HepG2 (cell line): ENCODE measurements at regions not wholly inside any gene's neighbourhood (a gene's known extent, or its start where the extent isn't known, plus 50 kb on each side); places are given as distances from the start of the nearest gene placed in this dataset.

Source experiments
- ATAC-seq: fragments of 200-7000 bp; cut with Tn5 transposase; 3 replicates; pipeline ENCODE4 v1.9.1; 2020; ENCODE audit warnings: mild to moderate bottlenecking, moderate library complexity
- BruUV-seq: library from RNA; stranded (reverse); fragments of 400-500 nt; replicated peaks from 2 replicates; lab custom pipeline; 2021; lab: Mats Ljungman, UMichigan
- CTCF ChIA-PET: fragments of 300-600 bp; formaldehyde crosslinking; extraction: SDS; loops from one replicate; lab custom pipeline; 2021; ENCODE audit warnings: low total read pairs, inconsistent platforms, low intra/inter-chr PET ratio; lab: Yijun Ruan, JAX
- POLR2A ChIA-PET: fragments of 350-600 bp; sonication (Branson Sonifier 250); formaldehyde crosslinking; loops from one replicate; lab custom pipeline; 2020; ENCODE audit warnings: antibody characterized with exemption, inconsistent platforms; lab: Yijun Ruan, JAX
- DNase-seq: peaks from one replicate; pipeline ENCODE4 v3.0.0-alpha.2; 2015; ENCODE audit warnings: low spot score
- FAIRE-seq: peaks from 3 replicates; lab custom pipeline; 2011; peaks lifted over from hg19 to GRCh38; lab: Jason Lieb, UNC
- H2AFZ ChIP-seq: one replicate; pipeline ENCODE4 v1.6.1; 2011; ENCODE audit warnings: low read length, inconsistent platforms
- H3K27ac ChIP-seq: fragments of 300-600 bp; 3 replicates; pipeline ENCODE4 v1.8.0; 2011; ENCODE audit warnings: mixed run types, mild to moderate bottlenecking, mixed read lengths, low read length, inconsistent platforms; ENCODE audit not compliant: insufficient read depth; ENCODE audit errors: extremely low read length
- H3K27me3 ChIP-seq, 2 experiments: fragments of 200-600 bp in 1 of 2; 2 replicates in 1 of 2; 3 replicates in 1 of 2; pipeline versions ENCODE4 v1.6.0 to v1.8.0; 2011; ENCODE audit warnings: low read length in 2 of 2, mild to moderate bottlenecking in 2 of 2, moderate library complexity in 2 of 2, inconsistent platforms in 1 of 2; ENCODE audit not compliant: insufficient read depth in 2 of 2, control insufficient read depth in 1 of 2
- H3K36me3 ChIP-seq, 2 experiments: fragments of 200-600 bp in 1 of 2; replicated peaks in 1 of 2; 2 replicates in 1 of 2; 3 replicates in 1 of 2; pipeline versions ENCODE4 v1.5.1 to v1.8.0; 2011; ENCODE audit warnings: low read length in 2 of 2, inconsistent platforms in 1 of 2; ENCODE audit not compliant: insufficient read depth in 2 of 2, control insufficient read depth in 1 of 2
- H3K4me1 ChIP-seq: 2 replicates; pipeline ENCODE4 v1.5.1; 2012; ENCODE audit warnings: low read length, inconsistent platforms; ENCODE audit not compliant: insufficient read depth
- H3K4me2 ChIP-seq: 2 replicates; pipeline ENCODE4 v1.6.0; 2011; ENCODE audit warnings: low read depth, low read length, inconsistent platforms
- H3K4me3 ChIP-seq, 3 experiments: fragments of 200-600 bp in 1 of 3; sonication (generic), shearing (Covaris generic) in 1 of 3; replicated peaks in 1 of 3; 2 replicates each; pipeline ENCODE4 v1.5.1; 2011 to 2016; ENCODE audit warnings: low read length in 3 of 3, inconsistent platforms in 2 of 3, low read depth in 2 of 3, mild to moderate bottlenecking in 2 of 3, control low read depth in 1 of 3, mixed read lengths in 1 of 3; ENCODE audit not compliant: insufficient read depth in 1 of 3
- H3K79me2 ChIP-seq: one replicate; pipeline ENCODE4 v1.6.1; 2011; ENCODE audit warnings: low read length, inconsistent platforms; ENCODE audit not compliant: insufficient read depth
- H3K9ac ChIP-seq: 2 replicates; pipeline ENCODE4 v1.6.0; 2011; ENCODE audit warnings: mild to moderate bottlenecking, low read depth, low read length, inconsistent platforms; ENCODE audit not compliant: insufficient read depth
- H3K9me3 ChIP-seq: 2 replicates; pipeline ENCODE4 v1.5.1; 2012; ENCODE audit warnings: mild to moderate bottlenecking, low read length
- H4K20me1 ChIP-seq: 2 replicates; pipeline ENCODE4 v1.6.0; 2011; ENCODE audit warnings: inconsistent platforms, mild to moderate bottlenecking, low read length, moderate library complexity; ENCODE audit not compliant: insufficient read depth
- BCLAF1 ChIP-seq: fragments of 450-650 bp; IDR thresholded peaks from 2 replicates; pipeline ENCODE4 v1.6.1; 2017; ENCODE audit warnings: mild to moderate bottlenecking
- FUBP1 ChIP-seq: sonication (generic); formaldehyde crosslinking; IDR thresholded peaks from 2 replicates; pipeline ENCODE4 v1.5.1; 2020; ENCODE audit warnings: missing genetic modification reagents, mild to moderate bottlenecking, borderline replicate concordance
- HDAC1 ChIP-seq: sonication (generic); formaldehyde crosslinking; IDR thresholded peaks from 2 replicates; pipeline ENCODE4 v1.5.1; 2020; ENCODE audit warnings: mild to moderate bottlenecking, missing genetic modification reagents
- JARID2 ChIP-seq: sonication (generic); formaldehyde crosslinking; IDR thresholded peaks from 2 replicates; pipeline ENCODE4 v1.8.1; 2023; ENCODE audit warnings: missing genetic modification reagents, inconsistent platforms; ENCODE audit not compliant: insufficient replicate concordance
- PLRG1 ChIP-seq: fragments of 450-650 bp; conservative IDR thresholded peaks from 2 replicates; pipeline ENCODE4 v1.6.1; 2016
- RFX1 ChIP-seq: fragments of 450-650 bp; IDR thresholded peaks from 2 replicates; pipeline ENCODE4 v1.6.1; 2017
- SP5 ChIP-seq: IDR thresholded peaks from 2 replicates; pipeline ENCODE4 v1.6.1; 2016; ENCODE audit warnings: low read depth, borderline replicate concordance
- ZBTB8A ChIP-seq: sonication (generic); formaldehyde crosslinking; IDR thresholded peaks from 2 replicates; pipeline ENCODE4 v1.4.0; 2020; ENCODE audit warnings: mild to moderate bottlenecking, low read depth, missing genetic modification reagents, borderline replicate concordance
- ZHX2 ChIP-seq, 2 experiments: sonication (generic) in 1 of 2; formaldehyde crosslinking in 1 of 2; IDR thresholded peaks; 2 replicates each; pipeline versions ENCODE4 v1.6.1 to v1.9.0; 2014 to 2022; ENCODE audit warnings: antibody characterized with exemption in 1 of 2, borderline replicate concordance in 1 of 2, inconsistent platforms in 1 of 2, low read depth in 1 of 2, missing genetic modification reagents in 1 of 2
- ZNF770 ChIP-seq: sonication (generic); formaldehyde crosslinking; IDR thresholded peaks from 2 replicates; pipeline ENCODE4 v1.5.0; 2020; ENCODE audit warnings: mild to moderate bottlenecking, missing genetic modification reagents
- WGBS: methylation state at CpG from one replicate; pipeline ENCODE4 v1.1.6; 2017; ENCODE audit warnings: low lambda C conversion rate; 5-methylcytosine and 5-hydroxymethylcytosine counted together
- in situ Hi-C: cut with HindIII; loops from 2 replicates; pipeline ENCODE4 v1.10.0; 2017; ENCODE audit warnings: low pct_unique_long_range_greater_than_20kb; ENCODE audit not compliant: extremely low pct_ligation_motif_present
- intact Hi-C: fragments of 100-400 bp; cut with micrococcal nuclease; formaldehyde crosslinking; loops from one replicate; pipeline ENCODE4 v1.10.0; 2022; ENCODE audit not compliant: unreplicated experiment

- Histone ChIP-seq H4K20me1 (no peaks in the 10 kb centered on the region), H3K4me1 (no peaks in the 10 kb centered on the region), H3K9ac (no peak overlapping the region), H2AFZ (no peak overlapping the region), H3K4me2 (no peak overlapping the region), H3K36me3 (no peaks in the 10 kb centered on the region), H3K9me3 (no peaks in the 10 kb centered on the region), H3K27ac (no peak overlapping the region), H3K4me3 (no peak overlapping the region), H3K79me2 (no peaks in the 10 kb centered on the region), H3K27me3 (no peaks in the 10 kb centered on the region)
- ChIA-PET POLR2A (no interaction called here), CTCF (no interaction called here)
- in situ Hi-C loops (no loop called here), intact Hi-C loops (no loop called here)
- 30% methylated on average over 3 of the region's 3 CpGs for whole genome bisulfite sequencing
- no TSS peak for BruUV-seq
- ATAC-seq (no peak), FAIRE-seq (no peak), DNase-seq (no peak)
- TF ChIP-seq BCLAF1 = no peak
- no peak for TF ChIP-seq HDAC1 (CRISPR knock-in tag)
- TF ChIP-seq ZBTB8A (CRISPR knock-in tag) = no peak
- no peak for TF ChIP-seq FUBP1 (CRISPR knock-in tag)
- no peak for TF ChIP-seq PLRG1
- no peak for TF ChIP-seq ZNF770 (CRISPR knock-in tag)
- TF ChIP-seq SP5 (CRISPR knock-in tag) = no peak
- no peak for TF ChIP-seq JARID2 (CRISPR knock-in tag)
- no peak for TF ChIP-seq RFX1
- no peak for TF ChIP-seq ZHX2 (IDR thresholded peaks at IDR 0.05; ENCODE audit: low read depth)
- no peak for TF ChIP-seq ZHX2 (CRISPR knock-in tag; IDR thresholded peaks at IDR 0.05; ENCODE audit: borderline replicate concordance)
Measured at GRCh38 chr1:208409176-208409575, 165.0 kb upstream of the PLXNA2 start.
